ENCODE measurements at regions not wholly inside any gene's neighbourhood (a gene's known extent, or its start where the extent isn't known, plus 50 kb on each side); places are given as distances from the start of the nearest gene placed in this dataset.

GRCh38 chr3:70137366-70137765 is 137.8 kb downstream of the SAMMSON start (continued):
- TF ChIP-seq, protein P1, sequence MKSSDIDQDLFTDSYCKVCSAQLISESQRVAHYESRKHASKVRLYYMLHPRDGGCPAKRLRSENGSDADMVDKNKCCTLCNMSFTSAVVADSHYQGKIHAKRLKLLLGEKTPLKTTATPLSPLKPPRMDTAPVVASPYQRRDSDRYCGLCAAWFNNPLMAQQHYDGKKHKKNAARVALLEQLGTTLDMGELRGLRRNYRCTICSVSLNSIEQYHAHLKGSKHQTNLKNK (CRISPR knock-in tag; IDR thresholded peaks at IDR 0.05) = no peak

- ChIA-PET POLR2A (no interaction called here), CTCF (no interaction called here)
- peaks cover 41% of the 10 kb centered on the region for H3K9me3 Mint-ChIP-seq
- no peak overlapping the region for H3K27ac Mint-ChIP-seq
- no peaks in the 10 kb centered on the region; the same call in 1 of the 2 replicates for H3K36me3 Mint-ChIP-seq
- no peak for TF ChIP-seq NFATC4 (CRISPR knock-in tag; IDR thresholded peaks at IDR 0.05)
- no peak for TF ChIP-seq SMAD3 (CRISPR knock-in tag; IDR thresholded peaks at IDR 0.05; ENCODE audit: borderline replicate concordance)
- no peak for TF ChIP-seq E2F5 (CRISPR knock-in tag; IDR thresholded peaks at IDR 0.05)
- TF ChIP-seq, protein P2, sequence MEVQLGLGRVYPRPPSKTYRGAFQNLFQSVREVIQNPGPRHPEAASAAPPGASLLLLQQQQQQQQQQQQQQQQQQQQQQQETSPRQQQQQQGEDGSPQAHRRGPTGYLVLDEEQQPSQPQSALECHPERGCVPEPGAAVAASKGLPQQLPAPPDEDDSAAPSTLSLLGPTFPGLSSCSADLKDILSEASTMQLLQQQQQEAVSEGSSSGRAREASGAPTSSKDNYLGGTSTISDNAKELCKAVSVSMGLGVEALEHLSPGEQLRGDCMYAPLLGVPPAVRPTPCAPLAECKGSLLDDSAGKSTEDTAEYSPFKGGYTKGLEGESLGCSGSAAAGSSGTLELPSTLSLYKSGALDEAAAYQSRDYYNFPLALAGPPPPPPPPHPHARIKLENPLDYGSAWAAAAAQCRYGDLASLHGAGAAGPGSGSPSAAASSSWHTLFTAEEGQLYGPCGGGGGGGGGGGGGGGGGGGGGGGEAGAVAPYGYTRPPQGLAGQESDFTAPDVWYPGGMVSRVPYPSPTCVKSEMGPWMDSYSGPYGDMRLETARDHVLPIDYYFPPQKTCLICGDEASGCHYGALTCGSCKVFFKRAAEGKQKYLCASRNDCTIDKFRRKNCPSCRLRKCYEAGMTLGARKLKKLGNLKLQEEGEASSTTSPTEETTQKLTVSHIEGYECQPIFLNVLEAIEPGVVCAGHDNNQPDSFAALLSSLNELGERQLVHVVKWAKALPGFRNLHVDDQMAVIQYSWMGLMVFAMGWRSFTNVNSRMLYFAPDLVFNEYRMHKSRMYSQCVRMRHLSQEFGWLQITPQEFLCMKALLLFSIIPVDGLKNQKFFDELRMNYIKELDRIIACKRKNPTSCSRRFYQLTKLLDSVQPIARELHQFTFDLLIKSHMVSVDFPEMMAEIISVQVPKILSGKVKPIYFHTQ (CRISPR knock-in tag; IDR thresholded peaks at IDR 0.05) = no peak
- no peak for ATAC-seq
- no peaks in the 10 kb centered on the region for H3K4me1 Mint-ChIP-seq
- no peak for DNase-seq (ENCODE audit: low spot score)
- H3K27me3 Mint-ChIP-seq (ENCODE audit: low read depth) = no peaks in the 10 kb centered on the region
- H3K4me3 Mint-ChIP-seq = no peak overlapping the region
These were observed 139.1 kb downstream of the SAMMSON start for GRCh38 chr3:70138606-70139005.

Data from WTC11 (cell line).